IMR-90 (cell line): ENCODE measurements at regions not wholly inside any gene's neighbourhood (a gene's known extent, or its start where the extent isn't known, plus 50 kb on each side); places are given as distances from the start of the nearest gene placed in this dataset.

Experiments used
- BHLHE40 ChIP-seq: fragments of 150-350 bp; IDR thresholded peaks from 2 replicates; pipeline ENCODE4 v1.6.1; 2016; ENCODE audit warnings: mild to moderate bottlenecking, low read depth, low read length
- CEBPB ChIP-seq: IDR thresholded peaks from 2 replicates; pipeline ENCODE4 v1.6.1; 2012; ENCODE audit warnings: low read depth, low read length, improper control_type of control experiment
- CHD1 ChIP-seq: IDR thresholded peaks from 2 replicates; pipeline ENCODE4 v1.6.1; 2012; ENCODE audit warnings: low read depth, low read length, improper control_type of control experiment
- CTCF ChIP-seq: conservative IDR thresholded peaks from 2 replicates; pipeline ENCODE4 v1.5.1; 2012; ENCODE audit warnings: mild to moderate bottlenecking, low read depth, low read length, improper control_type of control experiment
- FOS ChIP-seq: fragments of 150-350 bp; IDR thresholded peaks from 2 replicates; pipeline ENCODE4 v1.6.1; 2016; ENCODE audit warnings: low read depth, low read length
- MAZ ChIP-seq: IDR thresholded peaks from 2 replicates; pipeline ENCODE4 v1.6.1; 2012; ENCODE audit warnings: low read depth, mild to moderate bottlenecking, low read length, improper control_type of control experiment, moderate library complexity, borderline replicate concordance
- MXI1 ChIP-seq: IDR thresholded peaks from 2 replicates; pipeline ENCODE4 v1.6.1; 2012; ENCODE audit warnings: low read depth, mild to moderate bottlenecking, low read length, moderate library complexity, borderline replicate concordance
- POLR2A ChIP-seq: IDR thresholded peaks from 2 replicates; pipeline ENCODE4 v1.6.1; 2012; ENCODE audit warnings: mild to moderate bottlenecking, low read depth, low read length
- RAD21 ChIP-seq: IDR thresholded peaks from 2 replicates; pipeline ENCODE4 v1.6.1; 2012; ENCODE audit warnings: low read length, improper control_type of control experiment
- RCOR1 ChIP-seq: IDR thresholded peaks from 2 replicates; pipeline ENCODE4 v1.6.1; 2012; ENCODE audit warnings: mild to moderate bottlenecking, low read length, improper control_type of control experiment; ENCODE audit not compliant: insufficient replicate concordance
- RFX5 ChIP-seq: IDR thresholded peaks from 2 replicates; pipeline ENCODE4 v1.8.0; 2012; ENCODE audit warnings: low read depth, mild to moderate bottlenecking, low read length, moderate library complexity
- SMC3 ChIP-seq: fragments of 150-350 bp; IDR thresholded peaks from 2 replicates; pipeline ENCODE4 v1.6.1; 2016; ENCODE audit warnings: low read depth, mild to moderate bottlenecking, antibody characterized with exemption, low read length, moderate library complexity
- USF2 ChIP-seq: fragments of 150-350 bp; IDR thresholded peaks from 2 replicates; pipeline ENCODE4 v1.6.1; 2017; ENCODE audit warnings: mild to moderate bottlenecking, antibody characterized with exemption, low read length, low read depth
- TF ChIP-seq, protein P1 (sequence below): fragments of 150-350 bp; IDR thresholded peaks from 2 replicates; pipeline ENCODE4 v1.6.1; 2016; ENCODE audit warnings: low read depth, mild to moderate bottlenecking, low read length, moderate library complexity, borderline replicate concordance

DNA sequence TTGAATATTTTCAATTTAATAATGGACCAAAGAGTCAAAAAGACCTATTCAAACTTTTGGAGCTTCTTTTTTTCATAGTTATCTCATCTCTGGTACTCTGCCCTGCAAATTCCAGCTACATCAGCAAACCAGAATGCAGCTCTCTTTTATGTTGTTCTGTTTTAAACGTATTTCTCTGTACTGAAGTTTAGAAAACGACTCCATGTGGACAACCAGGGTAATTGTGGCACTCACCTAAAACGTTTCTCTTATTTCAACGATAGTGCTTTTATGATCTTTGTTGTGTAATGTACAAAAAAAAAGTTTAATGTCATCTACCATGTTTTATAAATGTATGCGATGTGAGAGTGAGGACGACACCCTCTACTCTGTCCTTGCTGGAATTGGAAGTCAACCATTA lies 1472.3 kb upstream of the GBE1 start:
- TF ChIP-seq BHLHE40 (no peak), RFX5 (no peak), POLR2A (no peak), CTCF (no peak), RAD21 (no peak), USF2 (no peak), FOS (no peak), CEBPB (no peak), CHD1 (no peak), MXI1 (no peak), RCOR1 (no peak), MAZ (no peak), SMC3 (no peak)
- TF ChIP-seq, protein P1, sequence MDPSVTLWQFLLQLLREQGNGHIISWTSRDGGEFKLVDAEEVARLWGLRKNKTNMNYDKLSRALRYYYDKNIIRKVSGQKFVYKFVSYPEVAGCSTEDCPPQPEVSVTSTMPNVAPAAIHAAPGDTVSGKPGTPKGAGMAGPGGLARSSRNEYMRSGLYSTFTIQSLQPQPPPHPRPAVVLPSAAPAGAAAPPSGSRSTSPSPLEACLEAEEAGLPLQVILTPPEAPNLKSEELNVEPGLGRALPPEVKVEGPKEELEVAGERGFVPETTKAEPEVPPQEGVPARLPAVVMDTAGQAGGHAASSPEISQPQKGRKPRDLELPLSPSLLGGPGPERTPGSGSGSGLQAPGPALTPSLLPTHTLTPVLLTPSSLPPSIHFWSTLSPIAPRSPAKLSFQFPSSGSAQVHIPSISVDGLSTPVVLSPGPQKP: no peak
